ENCODE measurements at regions not wholly inside any gene's neighbourhood (a gene's known extent, or its start where the extent isn't known, plus 50 kb on each side); places are given as distances from the start of the nearest gene placed in this dataset.

GRCh38 chr18:78642296-78642951, 337.2 kb upstream of the SALL3 start:
- DNase-seq: no peak

- peak; percentile 33 to 50 for DNase-seq
Observed at GRCh38 chr18:78643004-78643403, 336.6 kb upstream of the SALL3 start.

GRCh38 chr18:78643981-78644380, 335.6 kb upstream of the SALL3 start:
- no peak for DNase-seq

- no peak for DNase-seq
Observed at GRCh38 chr18:78645216-78645615, 334.4 kb upstream of the SALL3 start.

- no peak for DNase-seq
Observed at GRCh38 chr18:78647018-78647417, 332.6 kb upstream of the SALL3 start.

GRCh38 chr18:78649421-78649820, 330.2 kb upstream of the SALL3 start:
- DNase-seq: no peak

- DNase-seq: no peak
Observed at GRCh38 chr18:78650926-78651325, 328.7 kb upstream of the SALL3 start.

GRCh38 chr18:78652001-78652545, 327.5 kb upstream of the SALL3 start:
- no peak for DNase-seq

GRCh38 chr18:78655921-78656320, 323.7 kb upstream of the SALL3 start:
- no peak for DNase-seq

- no peak for DNase-seq
Observed at GRCh38 chr18:78656346-78656925, 323.2 kb upstream of the SALL3 start.

- DNase-seq: no peak
Observed at GRCh38 chr18:78658531-78658930, 321.1 kb upstream of the SALL3 start.

GRCh38 chr18:78659057-78659456, 320.6 kb upstream of the SALL3 start:
- no peak for DNase-seq

- no peak for DNase-seq
Observed at GRCh38 chr18:78659748-78660147, 319.9 kb upstream of the SALL3 start.

- DNase-seq: no peak
Observed at GRCh38 chr18:78660311-78660710, 319.3 kb upstream of the SALL3 start.

GRCh38 chr18:78661316-78661715, 318.3 kb upstream of the SALL3 start:
- DNase-seq: no peak

- DNase-seq: no peak
Observed at GRCh38 chr18:78662879-78663278, 316.7 kb upstream of the SALL3 start.

GRCh38 chr18:78664048-78664447, 315.6 kb upstream of the SALL3 start:
- DNase-seq: no peak

- no peak for DNase-seq
Observed at GRCh38 chr18:78664848-78665247, 314.8 kb upstream of the SALL3 start.

GRCh38 chr18:78665644-78666043, 314.0 kb upstream of the SALL3 start:
- DNase-seq: no peak

GRCh38 chr18:78666666-78667335, 312.8 kb upstream of the SALL3 start:
- DNase-seq: no peak

GRCh38 chr18:78670778-78671391, 308.7 kb upstream of the SALL3 start:
- DNase-seq: no peak

GRCh38 chr18:78671551-78671950, 308.1 kb upstream of the SALL3 start:
- DNase-seq: no peak

- no peak for DNase-seq
Observed at GRCh38 chr18:78672862-78673446, 306.7 kb upstream of the SALL3 start.
